C4-2B (cell line): ENCODE measurements at regions not wholly inside any gene's neighbourhood (a gene's known extent, or its start where the extent isn't known, plus 50 kb on each side); places are given as distances from the start of the nearest gene placed in this dataset.

ENCODE experiments used
- CTCF ChIP-seq: fragments of 450-650 bp; conservative IDR thresholded peaks from 2 replicates; pipeline ENCODE4 v1.5.1; 2017; ENCODE audit warnings: mild to moderate bottlenecking
- ZFX ChIP-seq: fragments of 450-650 bp; IDR thresholded peaks from 2 replicates; pipeline ENCODE4 v1.6.1; 2017

- TF ChIP-seq CTCF (no peak), ZFX (no peak)
These were observed 78.4 kb upstream of the PRKAR2B start for GRCh38 chr7:106966121-106966520.
